ENCODE measurements at regions not wholly inside any gene's neighbourhood (a gene's known extent, or its start where the extent isn't known, plus 50 kb on each side); places are given as distances from the start of the nearest gene placed in this dataset.
A peak's percentile ranks its signal among the peaks of the same experiment; 100 is the strongest.

DNA sequence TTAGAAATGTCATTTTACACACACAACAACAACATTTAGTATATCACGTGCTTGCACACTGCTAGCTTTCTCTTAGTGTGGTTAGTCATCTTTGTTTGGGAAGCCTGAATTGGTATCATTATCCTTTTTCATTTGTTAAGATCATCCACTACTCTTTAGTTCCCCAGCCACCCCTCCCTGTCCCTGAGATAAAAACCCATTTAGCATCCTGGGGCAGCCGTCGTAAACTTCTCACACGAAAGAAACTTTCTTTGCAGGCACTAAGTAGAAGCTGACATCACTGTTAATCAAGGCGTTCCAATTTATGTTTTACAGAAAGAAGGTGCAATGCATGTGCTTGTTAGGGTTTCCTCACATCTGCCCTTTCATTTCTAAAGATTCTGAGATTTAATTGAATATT lies 475.1 kb upstream of the FZD8 start:
- 71 to 78% methylated on average over 5 of the region's 5 CpGs for WGBS, 2 donors
- DNase-seq, result no peak
- Histone ChIP-seq H3K4me1 (peaks cover 0 to 19% (median 5%) of the 10 kb centered on the region in 4 donors), H3K27ac (no peak overlapping the region), H3K9me3 (no peaks in the 10 kb centered on the region), H3K27me3 (no peaks in the 10 kb centered on the region), H3K36me3 (no peaks in the 10 kb centered on the region), H3K4me3 (no peak overlapping the region)
- no peak for ATAC-seq (ENCODE audit: low FRiP score in 2 of 2)
- TF ChIP-seq EP300 (IDR thresholded peaks at IDR 0.05) (no peak), POLR2A (IDR thresholded peaks at IDR 0.05) (no peak), CTCF (IDR thresholded peaks at IDR 0.05) (no peak), POLR2AphosphoS5 (IDR thresholded peaks at IDR 0.05) (no peak)

GRCh38 chr10:36116731-36117130 lies 474.6 kb upstream of the FZD8 start:
- WGBS, 2 donors, result 41 to 43% methylated on average over 6 of the region's 6 CpGs
- peaks cover 0 to 19% (median 5%) of the 10 kb centered on the region in 4 donors for H3K4me1 ChIP-seq
- no peaks in the 10 kb centered on the region for H3K36me3 ChIP-seq
- H3K27ac ChIP-seq, result peak overlapping the region in 1 of 4 donors; percentile 46
- DNase-seq (no peak), ATAC-seq (ENCODE audit: low FRiP score in 2 of 2) (no peak)
- no peaks in the 10 kb centered on the region for H3K9me3 ChIP-seq
- H3K4me3 ChIP-seq, result no peak overlapping the region
- no peaks in the 10 kb centered on the region for H3K27me3 ChIP-seq
- no peak for TF ChIP-seq POLR2AphosphoS5 (IDR thresholded peaks at IDR 0.05)
- TF ChIP-seq POLR2A (IDR thresholded peaks at IDR 0.05), result no peak
- TF ChIP-seq CTCF (IDR thresholded peaks at IDR 0.05), result no peak
- TF ChIP-seq EP300 (IDR thresholded peaks at IDR 0.05), result no peak

GRCh38 chr10:36116040-36116439 lies 473.9 kb upstream of the FZD8 start:
- ATAC-seq (ENCODE audit: low FRiP score in 2 of 2), result no peak
- H3K9me3 ChIP-seq, result no peaks in the 10 kb centered on the region
- H3K27me3 ChIP-seq, result no peaks in the 10 kb centered on the region
- H3K4me1 ChIP-seq, result peaks cover 0 to 19% (median 5%) of the 10 kb centered on the region in 4 donors
- no peak overlapping the region for H3K4me3 ChIP-seq
- TF ChIP-seq POLR2AphosphoS5 (IDR thresholded peaks at IDR 0.05) (no peak), POLR2A (IDR thresholded peaks at IDR 0.05) (no peak), CTCF (IDR thresholded peaks at IDR 0.05) (no peak), EP300 (IDR thresholded peaks at IDR 0.05) (no peak)
- no peak for DNase-seq
- H3K27ac ChIP-seq, result peak overlapping the region in 1 of 4 donors; percentile 46
- H3K36me3 ChIP-seq, result no peaks in the 10 kb centered on the region
- 64 to 85% methylated on average over 2 of the region's 2 CpGs for WGBS, 2 donors

GRCh38 chr10:36115364-36115763 lies 473.3 kb upstream of the FZD8 start:
- Histone ChIP-seq H3K9me3 (no peaks in the 10 kb centered on the region), H3K4me3 (no peak overlapping the region), H3K4me1 (peaks cover 0 to 19% (median 5%) of the 10 kb centered on the region in 4 donors), H3K27me3 (no peaks in the 10 kb centered on the region), H3K27ac (peak overlapping the region in 1 of 4 donors; percentile 46), H3K36me3 (no peaks in the 10 kb centered on the region)
- no peak for TF ChIP-seq EP300 (IDR thresholded peaks at IDR 0.05)
- TF ChIP-seq CTCF (IDR thresholded peaks at IDR 0.05), result no peak
- no peak for TF ChIP-seq POLR2AphosphoS5 (IDR thresholded peaks at IDR 0.05)
- TF ChIP-seq POLR2A (IDR thresholded peaks at IDR 0.05), result no peak
- no peak for DNase-seq
- no peak for ATAC-seq (ENCODE audit: low FRiP score in 2 of 2)
- WGBS, 2 donors, result 62 to 70% methylated on average over 1 of the region's 1 CpG

DNA sequence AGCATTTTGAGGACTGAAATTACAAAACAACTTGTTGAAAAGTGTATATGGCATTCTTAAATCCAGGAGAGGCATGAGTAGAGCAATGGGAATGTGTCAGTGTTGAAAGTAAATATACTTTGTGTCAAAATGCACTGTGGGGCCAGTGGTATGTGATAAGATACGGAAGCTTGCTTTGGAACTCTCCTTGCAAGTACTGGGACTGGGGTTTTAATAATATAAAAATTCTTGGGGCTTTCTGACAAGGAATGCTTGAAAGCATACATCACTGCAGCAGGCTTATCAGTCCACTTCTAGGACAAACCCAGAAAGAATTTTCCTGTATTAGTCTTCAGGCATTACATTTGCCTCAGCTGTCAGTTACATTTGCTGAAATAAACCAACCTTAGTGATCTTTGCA lies 472.8 kb upstream of the FZD8 start:
- Histone ChIP-seq H3K27ac (no peak overlapping the region), H3K36me3 (no peaks in the 10 kb centered on the region), H3K9me3 (no peaks in the 10 kb centered on the region), H3K27me3 (no peaks in the 10 kb centered on the region), H3K4me3 (no peak overlapping the region), H3K4me1 (peaks cover 0 to 21% (median 5%) of the 10 kb centered on the region in 4 donors)
- TF ChIP-seq POLR2A (IDR thresholded peaks at IDR 0.05), result no peak
- peak in 2 of 4 donors; percentile 26 to 34 for TF ChIP-seq EP300 (IDR thresholded peaks at IDR 0.05)
- WGBS, 2 donors, result 54 to 70% methylated on average over 1 of the region's 1 CpG
- DNase-seq (peak in 1 of 2 donors; percentile 22), ATAC-seq (ENCODE audit: low FRiP score in 2 of 2) (peak; percentile 48 to 91)

Measured in upper lobe of left lung (tissue), 6 donors.